ENCODE measurements at regions not wholly inside any gene's neighbourhood (a gene's known extent, or its start where the extent isn't known, plus 50 kb on each side); places are given as distances from the start of the nearest gene placed in this dataset.

- no peaks in the 10 kb centered on the region for H3K27me3 ChIP-seq (ENCODE audit: control insufficient read depth, insufficient read depth, low read length)
- H3K9ac ChIP-seq (ENCODE audit: low read depth, low read length), result no peak overlapping the region
- H3K4me1 ChIP-seq (ENCODE audit: control insufficient read depth, insufficient read depth, low read length), result peaks cover 3% of the 10 kb centered on the region; the same call in 1 of the 2 replicates
- H3K9me3 ChIP-seq (ENCODE audit: control insufficient read depth, insufficient read depth, low read length), result no peaks in the 10 kb centered on the region
- no peaks in the 10 kb centered on the region for H3K36me3 ChIP-seq (ENCODE audit: control insufficient read depth, insufficient read depth, low read length)
- H3K27ac ChIP-seq (ENCODE audit: low read depth, low read length), result no peak overlapping the region
- H3K4me3 ChIP-seq (ENCODE audit: low read depth, low read length), result no peak overlapping the region
Measured at GRCh38 chr1:213324859-213325258, 273.8 kb downstream of the RPS6KC1 start.

GRCh38 chr1:213325482-213325881 lies 274.4 kb downstream of the RPS6KC1 start:
- Histone ChIP-seq H3K9ac (ENCODE audit: low read depth, low read length) (no peak overlapping the region), H3K27ac (ENCODE audit: low read depth, low read length) (no peak overlapping the region), H3K4me1 (ENCODE audit: control insufficient read depth, insufficient read depth, low read length) (peaks cover 3% of the 10 kb centered on the region; the same call in 1 of the 2 replicates), H3K9me3 (ENCODE audit: control insufficient read depth, insufficient read depth, low read length) (no peaks in the 10 kb centered on the region), H3K27me3 (ENCODE audit: control insufficient read depth, insufficient read depth, low read length) (no peaks in the 10 kb centered on the region), H3K4me3 (ENCODE audit: low read depth, low read length) (no peak overlapping the region), H3K36me3 (ENCODE audit: control insufficient read depth, insufficient read depth, low read length) (no peaks in the 10 kb centered on the region)

DNA sequence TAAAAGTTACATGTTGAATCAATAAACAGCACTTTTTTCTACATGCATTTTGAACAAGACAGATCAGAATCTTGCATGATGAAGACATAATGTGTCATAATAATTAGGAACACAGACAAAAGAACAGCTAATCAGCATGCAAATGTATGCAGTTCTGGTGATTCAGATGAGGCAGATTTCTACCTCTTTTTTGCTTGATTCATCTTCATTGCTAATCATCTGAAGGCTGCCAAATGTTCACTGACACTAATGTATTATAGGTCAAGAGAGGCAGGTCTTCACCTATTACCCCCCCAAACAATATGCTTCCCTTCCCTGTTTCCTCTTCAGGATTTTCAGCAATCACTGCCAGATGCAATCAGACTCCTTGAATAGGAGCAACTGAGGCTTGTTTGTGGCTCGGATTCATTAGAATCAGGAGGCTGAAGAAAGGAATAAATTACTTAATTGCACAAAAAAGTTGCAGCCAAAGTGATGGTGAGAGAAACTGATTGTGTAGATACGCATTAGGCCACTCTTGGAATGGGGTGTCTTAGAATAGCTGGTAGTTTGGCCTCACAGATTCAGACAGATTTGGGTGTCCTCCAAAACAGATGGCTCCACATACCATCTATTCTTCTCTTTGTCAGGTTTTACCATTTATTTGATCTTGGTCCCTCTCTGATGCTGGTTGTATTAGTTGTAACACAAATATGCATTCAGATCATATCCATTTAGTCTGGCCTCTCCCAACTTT lies 275.4 kb downstream of the RPS6KC1 start:
- H3K4me1 ChIP-seq (ENCODE audit: control insufficient read depth, insufficient read depth, low read length), result peaks cover 3% of the 10 kb centered on the region; the same call in 1 of the 2 replicates
- no peaks in the 10 kb centered on the region for H3K9me3 ChIP-seq (ENCODE audit: control insufficient read depth, insufficient read depth, low read length)
- H3K36me3 ChIP-seq (ENCODE audit: control insufficient read depth, insufficient read depth, low read length), result no peaks in the 10 kb centered on the region
- no peak overlapping the region for H3K27ac ChIP-seq (ENCODE audit: low read depth, low read length)
- no peaks in the 10 kb centered on the region for H3K27me3 ChIP-seq (ENCODE audit: control insufficient read depth, insufficient read depth, low read length)
- no peak overlapping the region for H3K9ac ChIP-seq (ENCODE audit: low read depth, low read length)
- H3K4me3 ChIP-seq (ENCODE audit: low read depth, low read length), result no peak overlapping the region

DNA sequence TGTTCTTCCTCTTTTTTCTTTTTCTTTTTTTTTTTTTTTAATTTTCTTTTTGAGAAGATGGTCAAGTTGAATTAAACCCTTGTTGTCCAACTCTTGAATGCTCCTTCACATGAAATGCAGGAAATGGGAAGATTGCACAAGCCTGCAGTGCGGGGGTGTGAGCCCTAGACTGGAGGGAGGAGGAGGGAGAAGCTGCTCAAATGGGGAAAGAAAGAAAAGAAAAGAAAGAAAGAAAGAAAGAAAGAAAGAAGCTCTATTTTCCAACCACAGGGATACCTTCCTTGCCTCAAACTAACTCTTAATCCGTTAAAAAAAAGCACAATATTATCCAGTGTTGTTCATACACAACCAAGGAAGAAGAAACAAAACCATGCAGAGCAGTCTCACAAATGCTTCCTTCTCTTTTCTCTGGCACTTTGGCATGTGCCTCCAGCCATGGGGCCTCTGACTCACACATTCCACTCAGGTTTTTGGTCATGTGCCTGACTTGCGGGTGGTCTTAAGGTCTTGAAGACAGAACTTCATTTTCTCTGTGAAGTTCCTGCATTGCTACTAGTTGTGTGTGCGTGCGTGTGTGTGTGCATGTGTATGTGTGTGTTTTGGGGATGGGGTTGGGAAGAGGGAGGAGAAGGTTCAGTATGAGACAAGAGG lies 276.1 kb downstream of the RPS6KC1 start:
- Histone ChIP-seq H3K36me3 (ENCODE audit: control insufficient read depth, insufficient read depth, low read length) (no peaks in the 10 kb centered on the region), H3K27me3 (ENCODE audit: control insufficient read depth, insufficient read depth, low read length) (no peaks in the 10 kb centered on the region), H3K4me1 (ENCODE audit: control insufficient read depth, insufficient read depth, low read length) (peaks cover 3% of the 10 kb centered on the region; the same call in 1 of the 2 replicates), H3K9me3 (ENCODE audit: control insufficient read depth, insufficient read depth, low read length) (no peaks in the 10 kb centered on the region), H3K27ac (ENCODE audit: low read depth, low read length) (no peak overlapping the region), H3K9ac (ENCODE audit: low read depth, low read length) (no peak overlapping the region), H3K4me3 (ENCODE audit: low read depth, low read length) (no peak overlapping the region)

GRCh38 chr1:213329406-213330008 lies 278.5 kb downstream of the RPS6KC1 start:
- Histone ChIP-seq H3K9ac (ENCODE audit: low read depth, low read length) (no peak overlapping the region), H3K4me3 (ENCODE audit: low read depth, low read length) (no peak overlapping the region), H3K27me3 (ENCODE audit: control insufficient read depth, insufficient read depth, low read length) (no peaks in the 10 kb centered on the region)

DNA sequence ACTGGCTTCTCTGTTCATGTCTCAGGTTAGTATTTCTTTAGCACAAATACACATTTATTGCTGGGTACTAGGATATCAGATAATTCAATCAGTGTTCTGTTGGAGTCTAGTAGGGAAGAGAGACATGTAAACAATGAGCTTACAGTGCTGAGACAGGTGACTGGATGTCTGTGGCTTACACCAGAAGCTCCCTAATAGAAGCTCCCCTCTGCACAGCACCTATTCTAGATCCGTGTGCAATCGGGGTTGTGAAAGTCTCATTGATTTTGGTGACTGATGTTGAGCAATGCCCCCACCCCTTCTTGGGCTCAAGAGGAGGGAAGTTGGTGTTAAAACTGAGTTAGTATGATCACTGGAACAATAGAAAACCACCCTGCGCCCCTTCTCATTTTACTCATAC lies 279.2 kb downstream of the RPS6KC1 start:
- H3K9me3 ChIP-seq (ENCODE audit: control insufficient read depth, insufficient read depth, low read length), result no peaks in the 10 kb centered on the region
- no peaks in the 10 kb centered on the region for H3K27me3 ChIP-seq (ENCODE audit: control insufficient read depth, insufficient read depth, low read length)

More at GRCh38 chr1:213329406-213330008, 278.5 kb downstream of the RPS6KC1 start:
- no peaks in the 10 kb centered on the region for H3K36me3 ChIP-seq (ENCODE audit: control insufficient read depth, insufficient read depth, low read length)
- H3K4me1 ChIP-seq (ENCODE audit: control insufficient read depth, insufficient read depth, low read length), result peaks cover 3% of the 10 kb centered on the region; the same call in 1 of the 2 replicates
- H3K9me3 ChIP-seq (ENCODE audit: control insufficient read depth, insufficient read depth, low read length), result no peaks in the 10 kb centered on the region
- no peak overlapping the region for H3K27ac ChIP-seq (ENCODE audit: low read depth, low read length)

GRCh38 chr1:213331631-213332175 lies 280.7 kb downstream of the RPS6KC1 start:
- Histone ChIP-seq H3K27me3 (ENCODE audit: control insufficient read depth, insufficient read depth, low read length) (no peaks in the 10 kb centered on the region), H3K36me3 (ENCODE audit: control insufficient read depth, insufficient read depth, low read length) (no peaks in the 10 kb centered on the region), H3K4me3 (ENCODE audit: low read depth, low read length) (no peak overlapping the region), H3K9me3 (ENCODE audit: control insufficient read depth, insufficient read depth, low read length) (no peaks in the 10 kb centered on the region), H3K27ac (ENCODE audit: low read depth, low read length) (no peak overlapping the region), H3K9ac (ENCODE audit: low read depth, low read length) (no peak overlapping the region), H3K4me1 (ENCODE audit: control insufficient read depth, insufficient read depth, low read length) (peaks cover under 1% of the 10 kb centered on the region; the same call in 1 of the 2 replicates)

More for the DNA sequence above, 279.2 kb downstream of the RPS6KC1 start:
- Histone ChIP-seq H3K4me1 (ENCODE audit: control insufficient read depth, insufficient read depth, low read length) (peaks cover 3% of the 10 kb centered on the region; the same call in 1 of the 2 replicates), H3K27ac (ENCODE audit: low read depth, low read length) (no peak overlapping the region), H3K9ac (ENCODE audit: low read depth, low read length) (no peak overlapping the region), H3K36me3 (ENCODE audit: control insufficient read depth, insufficient read depth, low read length) (no peaks in the 10 kb centered on the region), H3K4me3 (ENCODE audit: low read depth, low read length) (no peak overlapping the region)

DNA sequence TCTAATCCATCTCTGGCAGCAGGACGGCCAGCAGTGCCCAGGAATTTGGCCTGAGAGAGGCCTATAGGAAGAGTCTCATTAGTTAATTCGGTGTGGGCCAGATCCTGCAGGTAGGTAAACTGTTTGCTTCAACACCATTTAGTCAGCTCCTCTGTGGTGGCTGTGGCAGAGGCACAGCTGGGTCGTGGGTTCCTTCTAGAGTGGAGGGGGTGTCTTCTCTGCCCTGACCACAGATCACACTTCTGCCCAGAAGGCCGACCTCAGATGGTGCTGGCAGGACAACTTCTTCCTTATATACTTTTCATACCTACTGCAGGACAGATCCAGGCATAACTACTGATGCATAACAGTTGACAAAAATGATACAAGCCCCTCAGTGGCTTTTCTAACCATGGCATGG lies 281.4 kb downstream of the RPS6KC1 start:
- no peak overlapping the region for H3K4me3 ChIP-seq (ENCODE audit: low read depth, low read length)
- no peaks in the 10 kb centered on the region for H3K36me3 ChIP-seq (ENCODE audit: control insufficient read depth, insufficient read depth, low read length)
- no peaks in the 10 kb centered on the region for H3K4me1 ChIP-seq (ENCODE audit: control insufficient read depth, insufficient read depth, low read length)
- no peaks in the 10 kb centered on the region for H3K9me3 ChIP-seq (ENCODE audit: control insufficient read depth, insufficient read depth, low read length)
- no peaks in the 10 kb centered on the region for H3K27me3 ChIP-seq (ENCODE audit: control insufficient read depth, insufficient read depth, low read length)
- H3K9ac ChIP-seq (ENCODE audit: low read depth, low read length), result no peak overlapping the region
- no peak overlapping the region for H3K27ac ChIP-seq (ENCODE audit: low read depth, low read length)

GRCh38 chr1:213333121-213333520 lies 282.1 kb downstream of the RPS6KC1 start:
- Histone ChIP-seq H3K4me1 (ENCODE audit: control insufficient read depth, insufficient read depth, low read length) (no peaks in the 10 kb centered on the region), H3K9ac (ENCODE audit: low read depth, low read length) (no peak overlapping the region), H3K36me3 (ENCODE audit: control insufficient read depth, insufficient read depth, low read length) (no peaks in the 10 kb centered on the region), H3K27me3 (ENCODE audit: control insufficient read depth, insufficient read depth, low read length) (no peaks in the 10 kb centered on the region), H3K27ac (ENCODE audit: low read depth, low read length) (no peak overlapping the region), H3K9me3 (ENCODE audit: control insufficient read depth, insufficient read depth, low read length) (no peaks in the 10 kb centered on the region), H3K4me3 (ENCODE audit: low read depth, low read length) (no peak overlapping the region)

DNA sequence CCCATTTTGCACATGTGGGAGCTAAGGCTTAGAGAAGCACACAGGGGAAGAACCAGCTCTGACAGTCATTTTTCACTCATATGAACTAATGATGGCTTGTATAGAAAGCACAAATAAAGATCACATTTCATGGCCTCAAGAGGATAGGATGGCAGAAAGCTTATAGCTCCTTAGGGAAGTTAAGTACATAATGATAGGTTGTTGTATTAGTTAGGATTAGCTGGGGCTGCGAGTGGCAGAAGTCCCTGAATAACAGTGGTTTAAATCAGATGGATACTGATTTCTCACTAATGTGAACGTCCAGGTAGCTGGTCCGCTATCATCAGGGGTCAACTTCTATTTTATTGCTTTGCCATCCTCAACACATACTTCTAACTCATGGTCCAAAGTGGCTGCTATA lies 284.0 kb downstream of the RPS6KC1 start:
- H3K27ac ChIP-seq (ENCODE audit: low read depth, low read length), result no peak overlapping the region
- no peaks in the 10 kb centered on the region for H3K4me1 ChIP-seq (ENCODE audit: control insufficient read depth, insufficient read depth, low read length)
- H3K27me3 ChIP-seq (ENCODE audit: control insufficient read depth, insufficient read depth, low read length), result no peaks in the 10 kb centered on the region
- no peak overlapping the region for H3K9ac ChIP-seq (ENCODE audit: low read depth, low read length)
- H3K9me3 ChIP-seq (ENCODE audit: control insufficient read depth, insufficient read depth, low read length), result no peaks in the 10 kb centered on the region
- H3K36me3 ChIP-seq (ENCODE audit: control insufficient read depth, insufficient read depth, low read length), result no peaks in the 10 kb centered on the region
- no peak overlapping the region for H3K4me3 ChIP-seq (ENCODE audit: low read depth, low read length)
